GM12878 (cell line): ENCODE measurements at regions not wholly inside any gene's neighbourhood (a gene's known extent, or its start where the extent isn't known, plus 50 kb on each side); places are given as distances from the start of the nearest gene placed in this dataset.

Experiments used
- CTCF ChIP-seq, 3 experiments: IDR thresholded peaks in 2 of 3; conservative IDR thresholded peaks in 1 of 3; 2 replicates each; pipeline ENCODE4 v1.5.1; 2011; ENCODE audit warnings: low read depth in 3 of 3, low read length in 3 of 3, mild to moderate bottlenecking in 3 of 3, control low read depth in 2 of 3, moderate library complexity in 2 of 3, inconsistent platforms in 1 of 3, mixed read lengths in 1 of 3; ENCODE audit not compliant: control insufficient read depth in 2 of 3, insufficient read depth in 1 of 3; ENCODE audit errors: extremely low read depth in 1 of 3
- CUX1 ChIP-seq: IDR thresholded peaks from 2 replicates; pipeline ENCODE4 v1.6.1; 2012; ENCODE audit warnings: improper control_type of control experiment, low read depth, low read length; ENCODE audit not compliant: insufficient replicate concordance
- IKZF2 ChIP-seq, 2 experiments: fragments of 450-650 bp; IDR thresholded peaks; 2 replicates each; pipeline ENCODE4 v1.6.1; 2017; ENCODE audit warnings: mild to moderate bottlenecking in 2 of 2, moderate library complexity in 2 of 2
- PAX5 ChIP-seq: IDR thresholded peaks from 2 replicates; pipeline ENCODE4 v1.6.1; 2011; ENCODE audit warnings: low read depth, low read length, borderline replicate concordance
- POLR2AphosphoS5 ChIP-seq: IDR thresholded peaks from 2 replicates; pipeline ENCODE4 v1.6.1; 2011; ENCODE audit warnings: mild to moderate bottlenecking, low read length, inconsistent platforms
- SIN3A ChIP-seq: IDR thresholded peaks from 2 replicates; pipeline ENCODE4 v1.6.1; 2012; ENCODE audit warnings: low read depth, low read length, improper control_type of control experiment
- ZNF24 ChIP-seq: fragments of 450-650 bp; IDR thresholded peaks from 2 replicates; pipeline ENCODE4 v1.6.1; 2017; ENCODE audit warnings: antibody characterized with exemption, mild to moderate bottlenecking

- TF ChIP-seq CUX1 = no peak
- TF ChIP-seq POLR2AphosphoS5 = no peak
- peak; percentile 88 to 95 (median 88); a peak in 5 of 6 replicates for TF ChIP-seq CTCF (IDR thresholded peaks at IDR 0.05 in 2 of 3, conservative IDR thresholded peaks at IDR 0.05 in 1 of 3; ENCODE audit: control insufficient read depth in 2 of 3, extremely low read depth in 1 of 3, insufficient read depth in 1 of 3, low read depth in 3 of 3, low read length in 3 of 3)
- no peak for TF ChIP-seq SIN3A
- no peak for TF ChIP-seq ZNF24
- 0 out of 4 replicates have a peak, but pooled peaks of 1 of the 2 experiments have one; percentile 12 for TF ChIP-seq IKZF2 (IDR thresholded peaks at IDR 0.05)
- no peak for TF ChIP-seq PAX5
Measured at GRCh38 chr10:118241229-118242137, 100.6 kb downstream of the FAM204A start (continued).
